ENCODE measurements at regions not wholly inside any gene's neighbourhood (a gene's known extent, or its start where the extent isn't known, plus 50 kb on each side); places are given as distances from the start of the nearest gene placed in this dataset.
"Not testable (repeated sequence)": the region's sequence is repeated elsewhere in the genome, so short reads cannot be mapped to it uniquely, and the experiment has no call there.

GRCh38 chr3:178140531-178141304 is 395.5 kb upstream of the KCNMB2 start:
- TF ChIP-seq CTCF (IDR thresholded peaks at IDR 0.05; ENCODE audit: low read depth, low read length): no peak
- in situ Hi-C loops (cut with HindIII; ENCODE audit: low sequenced_read_pairs): no loop called here
- no peak overlapping the region for H3K4me3 ChIP-seq (ENCODE audit: low read depth, low read length)
- DNase-seq (ENCODE audit: low read depth, low spot score): peak; percentile 26

- H3K4me3 ChIP-seq (ENCODE audit: low read depth, low read length); DNase-seq (ENCODE audit: low read depth, low spot score); in situ Hi-C loops (cut with HindIII; ENCODE audit: low sequenced_read_pairs): not testable (repeated sequence)
Measured at GRCh38 chr3:178141305-178141684, 394.9 kb upstream of the KCNMB2 start.

GRCh38 chr3:178146406-178146831 is 389.8 kb upstream of the KCNMB2 start:
- no peak for DNase-seq (ENCODE audit: low read depth, low spot score)

GRCh38 chr3:178147001-178147400 is 389.2 kb upstream of the KCNMB2 start:
- in situ Hi-C loops (cut with HindIII; ENCODE audit: low sequenced_read_pairs): no loop called here
- no peak overlapping the region for H3K4me3 ChIP-seq (ENCODE audit: low read depth, low read length)
- DNase-seq (ENCODE audit: low read depth, low spot score): no peak
- TF ChIP-seq CTCF (IDR thresholded peaks at IDR 0.05; ENCODE audit: low read depth, low read length): no peak

More at GRCh38 chr3:178146406-178146831, 389.8 kb upstream of the KCNMB2 start:
- no peak for TF ChIP-seq CTCF (IDR thresholded peaks at IDR 0.05; ENCODE audit: low read depth, low read length)
- in situ Hi-C loops (cut with HindIII; ENCODE audit: low sequenced_read_pairs): no loop called here
- H3K4me3 ChIP-seq (ENCODE audit: low read depth, low read length): no peak overlapping the region

- in situ Hi-C loops (cut with HindIII; ENCODE audit: low sequenced_read_pairs): no loop called here
- no peak for TF ChIP-seq CTCF (IDR thresholded peaks at IDR 0.05; ENCODE audit: low read depth, low read length)
- DNase-seq (ENCODE audit: low read depth, low spot score): no peak
- no peak overlapping the region for H3K4me3 ChIP-seq (ENCODE audit: low read depth, low read length)
Measured at GRCh38 chr3:178152031-178152806, 384.0 kb upstream of the KCNMB2 start.

GRCh38 chr3:178152988-178153387 is 383.2 kb upstream of the KCNMB2 start:
- no peak for DNase-seq (ENCODE audit: low read depth, low spot score)
- H3K4me3 ChIP-seq (ENCODE audit: low read depth, low read length): no peak overlapping the region
- TF ChIP-seq CTCF (IDR thresholded peaks at IDR 0.05; ENCODE audit: low read depth, low read length): no peak
- in situ Hi-C loops (cut with HindIII; ENCODE audit: low sequenced_read_pairs): no loop called here

GRCh38 chr3:178155521-178155920 is 380.7 kb upstream of the KCNMB2 start:
- TF ChIP-seq CTCF (IDR thresholded peaks at IDR 0.05; ENCODE audit: low read depth, low read length): no peak
- no peak overlapping the region for H3K4me3 ChIP-seq (ENCODE audit: low read depth, low read length)
- in situ Hi-C loops (cut with HindIII; ENCODE audit: low sequenced_read_pairs): no loop called here
- no peak for DNase-seq (ENCODE audit: low read depth, low spot score)

Measured in astrocyte of the spinal cord (primary cell).